Tongue (tissue), 1 donor: ENCODE measurements at regions not wholly inside any gene's neighbourhood (a gene's known extent, or its start where the extent isn't known, plus 50 kb on each side); places are given as distances from the start of the nearest gene placed in this dataset.

Experiments used
- DNase-seq: peaks from one replicate; pipeline ENCODE4 v3.0.0-alpha.2; 2015

GRCh38 chr2:149908726-149909683 lies 321.4 kb upstream of the MMADHC start:
- peak; percentile 92 for DNase-seq

GRCh38 chr2:149906886-149907285 lies 319.3 kb upstream of the MMADHC start:
- DNase-seq: peak; percentile 47

GRCh38 chr2:149904352-149905175 lies 317.0 kb upstream of the MMADHC start:
- DNase-seq: no peak

- DNase-seq: no peak
These were observed 316.1 kb upstream of the MMADHC start for GRCh38 chr2:149903626-149904025.

GRCh38 chr2:149902081-149902480 lies 314.5 kb upstream of the MMADHC start:
- DNase-seq: peak; percentile 78

GRCh38 chr2:149901231-149901859 lies 313.8 kb upstream of the MMADHC start:
- DNase-seq: no peak

GRCh38 chr2:149899390-149899789 lies 311.8 kb upstream of the MMADHC start:
- DNase-seq: no peak

GRCh38 chr2:149894760-149895159 lies 307.2 kb upstream of the MMADHC start:
- DNase-seq: no peak

- no peak for DNase-seq
These were observed 306.7 kb upstream of the MMADHC start for GRCh38 chr2:149894226-149894625.

- DNase-seq: no peak
These were observed 305.0 kb upstream of the MMADHC start for GRCh38 chr2:149892563-149892962.

- no peak for DNase-seq
These were observed 298.4 kb upstream of the MMADHC start for GRCh38 chr2:149885946-149886345.

GRCh38 chr2:149885468-149885867 lies 297.9 kb upstream of the MMADHC start:
- DNase-seq: peak; percentile 62

GRCh38 chr2:149884871-149885270 lies 297.3 kb upstream of the MMADHC start:
- DNase-seq: no peak

GRCh38 chr2:149877913-149878312 lies 290.3 kb upstream of the MMADHC start:
- DNase-seq: no peak

- DNase-seq: no peak
These were observed 289.5 kb upstream of the MMADHC start for GRCh38 chr2:149877074-149877473.

GRCh38 chr2:149873936-149874335 lies 286.4 kb upstream of the MMADHC start:
- no peak for DNase-seq

GRCh38 chr2:149872638-149873150 lies 285.1 kb upstream of the MMADHC start:
- no peak for DNase-seq

- no peak for DNase-seq
These were observed 284.5 kb upstream of the MMADHC start for GRCh38 chr2:149872041-149872440.

- DNase-seq: no peak
These were observed 283.7 kb upstream of the MMADHC start for GRCh38 chr2:149871091-149871885.

GRCh38 chr2:149863227-149863626 lies 275.7 kb upstream of the MMADHC start:
- no peak for DNase-seq

- DNase-seq: no peak
These were observed 273.5 kb upstream of the MMADHC start for GRCh38 chr2:149861034-149861433.
